PC-3 (cell line): ENCODE measurements at regions not wholly inside any gene's neighbourhood (a gene's known extent, or its start where the extent isn't known, plus 50 kb on each side); places are given as distances from the start of the nearest gene placed in this dataset.

Experiments
- CTCF ChIP-seq: fragments of 300-600 bp; sonication (generic); conservative IDR thresholded peaks from 2 replicates; pipeline ENCODE4 v1.5.1; 2017; ENCODE audit warnings: antibody characterized with exemption, low read depth, mild to moderate bottlenecking, low read length
- EZH2 ChIP-seq: fragments of 300-600 bp; sonication (generic); IDR thresholded peaks from one replicate; pipeline ENCODE4 v1.6.1; 2017; ENCODE audit warnings: antibody characterized with exemption, mild to moderate bottlenecking, low read length; ENCODE audit not compliant: unreplicated experiment
- EZH2phosphoT487 ChIP-seq: fragments of 300-600 bp; sonication (generic); IDR thresholded peaks from 2 replicates; pipeline ENCODE4 v1.6.1; 2018; ENCODE audit warnings: mild to moderate bottlenecking, antibody characterized with exemption, low read length, borderline replicate concordance

GRCh38 chr9:79973627-79974026, 401.9 kb downstream of the TLE4 start:
- TF ChIP-seq CTCF (no peak), EZH2phosphoT487 (no peak), EZH2 (no peak)
